GM21528 (cell line): ENCODE measurements at regions not wholly inside any gene's neighbourhood (a gene's known extent, or its start where the extent isn't known, plus 50 kb on each side); places are given as distances from the start of the nearest gene placed in this dataset.

Experiments
- ATAC-seq: cut with Tn5 transposase; IDR thresholded peaks from one replicate; pipeline ENCODE4 v1.9.1; 2021; ENCODE audit warnings: mild to moderate bottlenecking, moderate library complexity; ENCODE audit not compliant: unreplicated experiment, low FRiP score

- no peak for ATAC-seq
These were observed 85.9 kb upstream of the CCDC91 start for GRCh38 chr12:28104316-28104715.

- no peak for ATAC-seq
These were observed 85.1 kb upstream of the CCDC91 start for GRCh38 chr12:28104903-28105864.

GRCh38 chr12:28107679-28108078 lies 82.6 kb upstream of the CCDC91 start:
- ATAC-seq, result no peak

GRCh38 chr12:28108599-28108998 lies 81.7 kb upstream of the CCDC91 start:
- ATAC-seq, result no peak

GRCh38 chr12:28110329-28110728 lies 79.9 kb upstream of the CCDC91 start:
- no peak for ATAC-seq

GRCh38 chr12:28114488-28114887 lies 75.8 kb upstream of the CCDC91 start:
- ATAC-seq, result no peak

- no peak for ATAC-seq
These were observed 68.8 kb upstream of the CCDC91 start for GRCh38 chr12:28121433-28121832.

- ATAC-seq, result no peak
These were observed 68.2 kb upstream of the CCDC91 start for GRCh38 chr12:28121899-28122655.

GRCh38 chr12:28122756-28123155 lies 67.5 kb upstream of the CCDC91 start:
- ATAC-seq, result no peak

GRCh38 chr12:28127455-28127854 lies 62.8 kb upstream of the CCDC91 start:
- ATAC-seq, result no peak

GRCh38 chr12:28129031-28129430 lies 61.2 kb upstream of the CCDC91 start:
- ATAC-seq, result no peak

GRCh38 chr12:28130234-28130624 lies 60.0 kb upstream of the CCDC91 start:
- ATAC-seq, result no peak

- no peak for ATAC-seq
These were observed 59.3 kb upstream of the CCDC91 start for GRCh38 chr12:28130625-28131598.

GRCh38 chr12:28132398-28132797 lies 57.9 kb upstream of the CCDC91 start:
- ATAC-seq, result no peak

- no peak for ATAC-seq
These were observed 54.3 kb upstream of the CCDC91 start for GRCh38 chr12:28135801-28136439.

GRCh38 chr12:28137414-28137813 lies 52.8 kb upstream of the CCDC91 start:
- ATAC-seq, result no peak

- no peak for ATAC-seq
These were observed 49.9 kb upstream of the CCDC91 start for GRCh38 chr12:28140404-28140803.
